ENCODE measurements at regions not wholly inside any gene's neighbourhood (a gene's known extent, or its start where the extent isn't known, plus 50 kb on each side); places are given as distances from the start of the nearest gene placed in this dataset.
"Not testable (repeated sequence)": the region's sequence is repeated elsewhere in the genome, so short reads cannot be mapped to it uniquely, and the experiment has no call there.

GRCh38 chr7:54454700-54455099 is 87.5 kb upstream of the VSTM2A start:
- H3K36me3 ChIP-seq (ENCODE audit: low read depth); H3K4me1 ChIP-seq (ENCODE audit: insufficient read depth); H3F3A ChIP-seq (ENCODE audit: insufficient read depth); H3K4me3 ChIP-seq; H2AFZ ChIP-seq; H3K9me3 ChIP-seq (ENCODE audit: low read depth); H3K27ac ChIP-seq; DNase-seq; H3K9ac ChIP-seq; H3K4me2 ChIP-seq (ENCODE audit: unreplicated experiment); H3K79me2 ChIP-seq (ENCODE audit: insufficient read depth); in situ Hi-C loops (cut with MboI); H4K20me1 ChIP-seq (ENCODE audit: insufficient read depth); H3K27me3 ChIP-seq (replicated peaks; ENCODE audit: insufficient read depth); H3K9me2 ChIP-seq (ENCODE audit: insufficient read depth): not testable (repeated sequence)
- WGBS, 2 experiments (ENCODE audit: low coverage in 1 of 2, low lambda C conversion rate in 2 of 2, missing lambda C conversion rate in 2 of 2), result 9 to 18% methylated on average over 6 of the region's 6 CpGs

- TF ChIP-seq EZH2phosphoT487 (IDR thresholded peaks at IDR 0.05; ENCODE audit: insufficient read depth, low read depth), result no peak
- TF ChIP-seq EZH2 (IDR thresholded peaks at IDR 0.05; ENCODE audit: insufficient read depth, poor library complexity, severe bottlenecking), result no peak
- Histone ChIP-seq H3K79me2 (ENCODE audit: insufficient read depth) (no peaks in the 10 kb centered on the region), H3K4me2 (ENCODE audit: unreplicated experiment) (no peak overlapping the region), H3K4me3 (no peak overlapping the region), H3K9me2 (ENCODE audit: insufficient read depth) (no peaks in the 10 kb centered on the region), H3F3A (ENCODE audit: insufficient read depth) (no peaks in the 10 kb centered on the region), H3K27me3 (replicated peaks; ENCODE audit: insufficient read depth) (no peaks in the 10 kb centered on the region), H3K9ac (no peak overlapping the region), H3K36me3 (ENCODE audit: low read depth) (no peaks in the 10 kb centered on the region), H4K20me1 (ENCODE audit: insufficient read depth) (no peaks in the 10 kb centered on the region), H3K9me3 (ENCODE audit: low read depth) (no peaks in the 10 kb centered on the region), H3K27ac (no peak overlapping the region), H2AFZ (no peak overlapping the region), H3K4me1 (ENCODE audit: insufficient read depth) (no peaks in the 10 kb centered on the region)
- in situ Hi-C loops (cut with MboI), result no loop called here
- no peak for DNase-seq
Measured at GRCh38 chr7:54465095-54465494, 77.1 kb upstream of the VSTM2A start.

- Histone ChIP-seq H3K27ac (no peak overlapping the region), H3K9me2 (ENCODE audit: insufficient read depth) (no peaks in the 10 kb centered on the region), H3K36me3 (ENCODE audit: low read depth) (no peaks in the 10 kb centered on the region), H3K27me3 (replicated peaks; ENCODE audit: insufficient read depth) (no peaks in the 10 kb centered on the region), H3K9me3 (ENCODE audit: low read depth) (no peaks in the 10 kb centered on the region), H3K4me2 (ENCODE audit: unreplicated experiment) (no peak overlapping the region), H4K20me1 (ENCODE audit: insufficient read depth) (no peaks in the 10 kb centered on the region), H3K4me3 (no peak overlapping the region), H3K9ac (no peak overlapping the region), H2AFZ (no peak overlapping the region), H3F3A (ENCODE audit: insufficient read depth) (no peaks in the 10 kb centered on the region), H3K79me2 (ENCODE audit: insufficient read depth) (no peaks in the 10 kb centered on the region), H3K4me1 (ENCODE audit: insufficient read depth) (no peaks in the 10 kb centered on the region)
- 22 to 33% methylated on average over 10 of the region's 10 CpGs for WGBS, 2 experiments (ENCODE audit: low coverage in 1 of 2, low lambda C conversion rate in 2 of 2, missing lambda C conversion rate in 2 of 2)
- TF ChIP-seq EZH2phosphoT487 (IDR thresholded peaks at IDR 0.05; ENCODE audit: insufficient read depth, low read depth) (no peak), EZH2 (IDR thresholded peaks at IDR 0.05; ENCODE audit: insufficient read depth, poor library complexity, severe bottlenecking) (no peak)
- DNase-seq, result no peak
- in situ Hi-C loops (cut with MboI), result no loop called here
Measured at GRCh38 chr7:54469740-54470139, 72.4 kb upstream of the VSTM2A start.

GRCh38 chr7:54476609-54477008 is 65.6 kb upstream of the VSTM2A start:
- DNase-seq, result no peak
- H3K4me1 ChIP-seq (ENCODE audit: insufficient read depth), result no peaks in the 10 kb centered on the region
- H3K9ac ChIP-seq, result no peak overlapping the region
- 4 to 23% methylated on average over 1 of the region's 1 CpG for WGBS, 2 experiments (ENCODE audit: low coverage in 1 of 2, low lambda C conversion rate in 2 of 2, missing lambda C conversion rate in 2 of 2)
- H3K27me3 ChIP-seq (replicated peaks; ENCODE audit: insufficient read depth), result no peaks in the 10 kb centered on the region
- H3K4me3 ChIP-seq, result no peak overlapping the region
- H3K27ac ChIP-seq, result no peak overlapping the region
- in situ Hi-C loops (cut with MboI), result no loop called here
- H3K79me2 ChIP-seq (ENCODE audit: insufficient read depth), result no peaks in the 10 kb centered on the region
- H3K36me3 ChIP-seq (ENCODE audit: low read depth), result no peaks in the 10 kb centered on the region
- no peaks in the 10 kb centered on the region for H3K9me3 ChIP-seq (ENCODE audit: low read depth)
- H3K4me2 ChIP-seq (ENCODE audit: unreplicated experiment), result no peak overlapping the region
- H3K9me2 ChIP-seq (ENCODE audit: insufficient read depth), result no peaks in the 10 kb centered on the region
- no peak overlapping the region for H2AFZ ChIP-seq
- H3F3A ChIP-seq (ENCODE audit: insufficient read depth), result no peaks in the 10 kb centered on the region
- no peaks in the 10 kb centered on the region for H4K20me1 ChIP-seq (ENCODE audit: insufficient read depth)
- TF ChIP-seq EZH2phosphoT487 (IDR thresholded peaks at IDR 0.05; ENCODE audit: insufficient read depth, low read depth), result no peak
- no peak for TF ChIP-seq EZH2 (IDR thresholded peaks at IDR 0.05; ENCODE audit: insufficient read depth, poor library complexity, severe bottlenecking)

- H3K4me1 ChIP-seq (ENCODE audit: insufficient read depth), result no peaks in the 10 kb centered on the region
- 35 to 53% methylated on average over 1 of the region's 1 CpG for WGBS, 2 experiments (ENCODE audit: low coverage in 1 of 2, low lambda C conversion rate in 2 of 2, missing lambda C conversion rate in 2 of 2)
- no peak overlapping the region for H3K4me3 ChIP-seq
- H3K9me3 ChIP-seq (ENCODE audit: low read depth), result no peaks in the 10 kb centered on the region
- no peak for TF ChIP-seq EZH2phosphoT487 (IDR thresholded peaks at IDR 0.05; ENCODE audit: insufficient read depth, low read depth)
- no peak for TF ChIP-seq EZH2 (IDR thresholded peaks at IDR 0.05; ENCODE audit: insufficient read depth, poor library complexity, severe bottlenecking)
- no peak overlapping the region for H3K4me2 ChIP-seq (ENCODE audit: unreplicated experiment)
- no peaks in the 10 kb centered on the region for H4K20me1 ChIP-seq (ENCODE audit: insufficient read depth)
- H3K9ac ChIP-seq, result no peak overlapping the region
- H3K36me3 ChIP-seq (ENCODE audit: low read depth), result no peaks in the 10 kb centered on the region
- no peaks in the 10 kb centered on the region for H3K27me3 ChIP-seq (replicated peaks; ENCODE audit: insufficient read depth)
- no peaks in the 10 kb centered on the region for H3F3A ChIP-seq (ENCODE audit: insufficient read depth)
- in situ Hi-C loops (cut with MboI), result no loop called here
- no peaks in the 10 kb centered on the region for H3K9me2 ChIP-seq (ENCODE audit: insufficient read depth)
- no peaks in the 10 kb centered on the region for H3K79me2 ChIP-seq (ENCODE audit: insufficient read depth)
- H2AFZ ChIP-seq, result no peak overlapping the region
- no peak overlapping the region for H3K27ac ChIP-seq
- DNase-seq, result no peak
Measured at GRCh38 chr7:54477083-54477482, 65.1 kb upstream of the VSTM2A start.
